ENCODE measurements at regions not wholly inside any gene's neighbourhood (a gene's known extent, or its start where the extent isn't known, plus 50 kb on each side); places are given as distances from the start of the nearest gene placed in this dataset.

DNA sequence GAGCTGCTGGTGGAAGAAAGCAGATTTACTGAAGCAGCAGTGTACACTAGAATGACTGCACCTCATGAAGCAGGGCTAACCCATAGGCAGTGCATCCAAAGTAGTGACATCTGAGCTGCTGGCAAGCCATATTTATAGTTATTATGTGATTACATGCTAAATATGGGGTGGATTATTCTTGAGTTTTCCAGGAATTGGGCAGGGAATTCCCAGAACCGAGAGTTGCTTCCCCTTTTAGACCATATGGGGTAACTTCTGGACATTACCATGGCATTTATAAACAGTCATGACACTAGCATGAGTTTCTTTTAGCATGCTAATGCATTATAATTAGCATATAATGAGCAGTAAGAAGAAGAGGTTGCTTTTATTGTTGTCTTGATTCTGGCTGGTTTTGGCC is 665.8 kb upstream of the POU3F4 start:
- TF ChIP-seq, protein P1, sequence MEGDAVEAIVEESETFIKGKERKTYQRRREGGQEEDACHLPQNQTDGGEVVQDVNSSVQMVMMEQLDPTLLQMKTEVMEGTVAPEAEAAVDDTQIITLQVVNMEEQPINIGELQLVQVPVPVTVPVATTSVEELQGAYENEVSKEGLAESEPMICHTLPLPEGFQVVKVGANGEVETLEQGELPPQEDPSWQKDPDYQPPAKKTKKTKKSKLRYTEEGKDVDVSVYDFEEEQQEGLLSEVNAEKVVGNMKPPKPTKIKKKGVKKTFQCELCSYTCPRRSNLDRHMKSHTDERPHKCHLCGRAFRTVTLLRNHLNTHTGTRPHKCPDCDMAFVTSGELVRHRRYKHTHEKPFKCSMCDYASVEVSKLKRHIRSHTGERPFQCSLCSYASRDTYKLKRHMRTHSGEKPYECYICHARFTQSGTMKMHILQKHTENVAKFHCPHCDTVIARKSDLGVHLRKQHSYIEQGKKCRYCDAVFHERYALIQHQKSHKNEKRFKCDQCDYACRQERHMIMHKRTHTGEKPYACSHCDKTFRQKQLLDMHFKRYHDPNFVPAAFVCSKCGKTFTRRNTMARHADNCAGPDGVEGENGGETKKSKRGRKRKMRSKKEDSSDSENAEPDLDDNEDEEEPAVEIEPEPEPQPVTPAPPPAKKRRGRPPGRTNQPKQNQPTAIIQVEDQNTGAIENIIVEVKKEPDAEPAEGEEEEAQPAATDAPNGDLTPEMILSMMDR (conservative IDR thresholded peaks at IDR 0.05 in 1 of 2, IDR thresholded peaks at IDR 0.05 in 1 of 2; ENCODE audit: extremely low read depth in 1 of 2, insufficient read depth in 1 of 2, low read depth in 1 of 2, low read length in 2 of 2), result no peak
- no peak for TF ChIP-seq EZH2 (IDR thresholded peaks at IDR 0.05; ENCODE audit: borderline replicate concordance, low read length)
